Glomerular visceral epithelial cell (primary cell): ENCODE measurements at regions not wholly inside any gene's neighbourhood (a gene's known extent, or its start where the extent isn't known, plus 50 kb on each side); places are given as distances from the start of the nearest gene placed in this dataset.

Source experiments
- DNase-seq: peaks from one replicate; pipeline ENCODE4 v3.0.0-alpha.2; 2016; ENCODE audit errors: extremely low spot score

DNA sequence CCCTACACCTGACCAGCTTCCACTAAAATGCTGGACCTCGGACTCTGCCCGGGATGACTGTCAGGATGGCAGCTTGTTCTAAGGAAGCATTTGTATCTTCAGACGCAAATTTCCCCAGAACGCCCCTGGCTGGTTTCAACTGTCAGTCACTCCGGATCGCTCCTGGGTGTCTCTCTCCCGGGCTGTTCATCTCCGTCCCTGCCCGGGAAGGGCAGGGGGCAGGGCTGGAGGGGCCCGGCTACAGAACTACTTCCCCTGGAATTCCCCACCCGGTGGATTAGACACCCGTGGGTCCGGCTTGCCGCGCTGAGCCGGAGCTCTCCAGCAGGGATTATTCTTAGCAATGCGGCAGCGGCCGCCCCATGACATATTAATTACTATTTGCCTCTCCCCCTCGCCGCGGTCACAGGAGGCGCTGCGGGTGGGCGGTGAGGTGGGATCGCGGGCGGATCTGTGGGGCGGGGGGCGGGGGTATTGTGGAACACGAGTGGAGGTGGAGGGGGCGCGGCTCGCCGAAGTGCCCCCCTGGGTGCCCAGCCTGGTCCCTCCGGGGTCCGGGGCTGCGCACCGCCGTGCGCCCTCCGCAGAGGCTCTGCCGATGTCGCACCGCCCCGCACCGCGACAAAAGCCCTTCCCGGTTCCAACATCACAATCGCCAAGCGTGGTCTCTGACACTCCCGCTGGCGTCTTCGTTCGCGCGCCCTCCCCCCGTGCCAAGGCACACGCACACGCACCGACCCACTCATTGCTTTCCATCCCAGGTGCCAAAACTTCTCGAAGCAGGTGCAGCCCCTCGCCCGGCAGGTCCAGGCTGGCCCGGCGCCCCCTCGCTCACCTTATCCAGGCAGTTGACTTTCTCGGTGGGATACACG lies 276.1 kb upstream of the NEBL start:
- DNase-seq = peak; percentile 6

DNA sequence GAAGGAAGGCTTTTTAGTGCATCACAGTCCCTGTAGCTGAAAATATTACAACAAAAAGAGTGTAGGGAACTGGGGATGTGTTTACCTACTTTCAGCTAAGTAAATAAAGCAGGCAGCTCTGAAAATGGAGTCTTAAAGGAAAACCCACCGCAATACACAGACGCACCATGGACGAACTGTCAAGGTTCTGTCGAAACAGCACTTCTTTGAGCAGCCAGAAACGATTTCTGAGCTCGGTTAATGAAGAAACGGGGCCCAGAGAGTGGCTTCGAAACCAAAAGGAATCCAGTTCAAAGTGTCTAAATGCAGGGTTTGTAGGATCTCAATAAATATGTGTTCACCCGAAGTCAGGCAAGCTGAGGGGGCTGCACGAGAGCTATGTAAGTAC lies 275.4 kb upstream of the NEBL start:
- no peak for DNase-seq

DNA sequence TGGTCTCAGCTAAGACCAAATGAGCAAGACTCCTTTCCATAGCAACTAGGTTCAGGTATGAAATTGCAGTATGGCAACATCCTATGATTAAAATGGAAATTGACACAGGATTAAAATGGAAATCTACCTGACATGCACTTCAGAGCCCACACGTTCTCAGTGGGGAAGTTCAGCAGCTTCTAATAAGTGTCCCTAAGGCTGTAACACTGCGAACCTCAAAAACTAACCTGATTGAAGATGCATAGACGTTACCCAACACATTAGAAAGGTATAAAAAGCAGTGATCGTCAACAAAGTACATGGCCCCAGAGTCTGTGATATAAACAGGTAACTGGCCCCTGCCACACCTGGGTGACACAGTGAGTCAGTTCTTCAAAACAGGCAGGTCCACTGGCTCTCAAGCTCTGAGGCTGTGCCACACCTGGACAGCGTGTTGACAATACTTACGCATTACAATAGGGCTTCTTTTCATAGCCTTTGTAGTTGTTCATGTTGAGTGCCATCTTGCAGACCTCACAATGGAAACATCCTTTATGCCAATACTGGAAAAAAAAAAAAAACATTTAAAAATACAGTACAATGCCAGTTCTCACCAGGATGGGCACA lies 274.9 kb upstream of the NEBL start:
- DNase-seq = no peak

DNA sequence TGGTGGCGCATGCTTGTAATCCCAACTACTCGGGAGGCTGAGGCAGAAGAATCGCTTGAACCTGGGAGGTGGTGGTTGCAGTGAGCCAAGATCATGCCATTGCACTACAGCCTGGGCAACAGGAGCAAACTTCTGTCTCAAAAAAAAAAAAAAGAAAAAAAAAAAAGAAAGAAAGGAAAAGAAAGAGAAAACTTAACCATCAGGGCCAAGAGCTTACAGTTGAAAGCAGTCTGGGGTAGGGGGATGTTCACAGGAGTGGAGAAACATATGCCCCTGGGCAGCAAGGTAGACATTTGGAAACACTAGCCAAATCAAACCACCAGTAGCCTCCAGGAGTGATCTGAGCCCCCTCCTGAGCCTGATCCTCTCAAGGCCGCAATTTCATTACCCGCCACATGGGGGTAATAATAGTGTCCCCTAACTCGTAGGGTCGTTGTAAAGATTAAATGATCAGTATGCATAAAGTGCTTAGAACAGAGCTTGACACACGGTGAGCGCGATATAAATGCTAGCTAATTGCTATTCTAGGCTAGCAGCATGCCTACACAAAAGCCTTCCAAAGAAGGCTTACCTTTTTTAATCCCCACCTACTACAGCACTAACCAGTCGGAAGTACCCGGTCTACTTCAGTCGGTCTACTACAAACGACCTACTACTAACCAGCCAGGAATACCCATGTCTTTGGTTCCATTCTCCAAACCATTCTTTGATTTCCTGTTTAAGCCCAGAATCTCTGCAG lies 274.3 kb upstream of the NEBL start:
- DNase-seq = peak; percentile 6

DNA sequence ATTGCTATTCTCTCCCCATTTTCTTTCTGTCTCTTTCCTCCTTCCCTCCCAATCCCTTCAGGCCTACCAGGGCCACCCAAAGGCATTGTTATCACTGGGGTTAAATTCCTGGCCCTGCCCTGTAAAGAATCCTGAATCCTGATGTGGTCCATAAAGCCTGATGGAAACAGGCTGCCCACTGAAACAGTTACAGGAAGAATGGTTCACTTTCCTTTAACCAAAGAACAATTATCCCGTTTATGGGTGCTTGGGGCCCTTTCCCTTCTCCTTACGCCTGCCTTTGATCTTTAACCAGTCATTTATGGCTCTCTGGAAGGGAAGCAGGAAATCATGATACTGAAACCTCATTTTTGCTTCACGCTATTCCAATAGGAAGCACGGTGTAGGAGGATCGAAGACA lies 273.1 kb upstream of the NEBL start:
- DNase-seq = no peak

DNA sequence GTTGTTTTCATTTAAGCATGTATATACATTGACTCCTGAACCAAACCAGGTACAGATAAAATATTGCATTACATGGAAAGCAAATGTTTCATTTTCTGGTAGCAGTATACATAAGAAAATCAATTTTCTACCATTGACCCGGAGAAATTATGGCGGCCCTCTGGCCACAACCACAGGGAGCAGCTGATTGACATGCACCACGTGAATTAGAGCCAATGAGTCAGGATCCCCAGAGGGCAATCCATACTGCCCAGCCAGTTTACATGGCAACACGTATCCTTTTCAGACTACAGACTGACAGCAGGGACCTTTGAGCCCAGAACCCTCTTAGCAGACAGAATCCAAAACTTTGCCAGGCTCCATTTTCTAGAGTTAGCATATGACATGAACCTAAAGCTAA lies 272.2 kb upstream of the NEBL start:
- DNase-seq = no peak

DNA sequence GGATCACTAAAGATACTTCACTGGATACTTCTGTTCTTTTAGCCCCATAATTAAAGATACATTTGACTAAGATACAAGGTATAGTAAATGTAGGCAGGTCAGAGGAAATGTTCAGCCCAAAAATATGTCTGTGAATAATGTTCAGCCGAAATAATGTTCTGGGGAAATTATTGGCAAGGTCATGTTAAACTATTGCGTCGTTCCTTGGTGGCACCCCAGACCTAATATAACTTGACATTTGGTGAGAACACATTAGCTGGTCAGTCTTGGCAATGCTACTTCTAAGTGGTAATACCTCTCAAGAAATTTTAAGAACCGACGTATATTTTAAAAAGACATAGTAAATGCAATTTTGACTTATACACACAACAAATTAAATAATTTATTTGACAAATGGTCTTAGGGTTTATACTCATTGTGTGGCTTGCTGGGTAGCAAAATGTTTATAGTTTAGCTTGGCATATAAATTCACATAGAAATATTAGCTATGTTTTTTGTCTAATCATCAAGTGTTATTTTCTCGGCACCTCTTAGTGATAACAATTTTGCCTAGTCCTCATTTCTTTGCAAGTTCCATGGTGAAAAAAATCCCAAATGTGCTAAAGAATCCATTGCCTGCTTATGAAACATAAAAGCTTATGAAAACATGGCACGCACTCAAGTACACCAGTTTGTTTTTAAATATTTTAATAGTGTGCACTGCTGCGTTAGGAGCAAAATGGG lies 270.3 kb upstream of the NEBL start:
- no peak for DNase-seq

DNA sequence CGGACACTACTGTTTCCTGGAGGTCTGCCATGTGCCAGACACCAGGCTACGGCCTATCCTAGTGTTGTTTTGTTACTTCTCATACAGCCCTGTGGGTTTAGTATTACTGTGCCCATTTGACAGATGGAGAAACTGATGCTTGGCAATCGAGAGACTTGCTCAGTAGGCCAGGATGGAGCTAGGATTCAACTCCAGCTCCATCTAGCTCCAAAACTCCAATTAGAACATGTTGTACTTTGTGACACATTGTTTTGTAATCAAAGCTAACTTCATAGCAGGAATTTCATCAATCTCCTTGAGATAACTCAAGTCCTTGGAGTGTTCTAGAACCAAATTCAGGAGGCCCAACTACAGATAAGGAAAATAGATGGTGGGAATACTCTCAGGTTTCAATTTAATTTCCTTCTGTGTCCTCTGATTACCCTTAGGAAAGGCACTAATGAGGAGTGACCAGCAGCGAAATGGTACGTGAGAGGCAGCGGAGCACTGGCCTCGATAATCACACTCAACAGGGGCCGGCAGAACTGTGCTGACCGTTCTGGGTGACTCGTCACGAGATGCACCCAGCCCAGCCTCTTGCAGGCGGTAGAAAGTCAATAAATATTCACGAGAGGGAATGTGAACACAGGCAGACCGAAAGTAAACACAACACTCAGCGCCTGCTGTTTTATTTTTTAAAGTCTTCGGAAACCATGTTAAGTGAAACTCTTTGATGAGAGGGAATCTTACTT lies 269.6 kb upstream of the NEBL start:
- DNase-seq = no peak

DNA sequence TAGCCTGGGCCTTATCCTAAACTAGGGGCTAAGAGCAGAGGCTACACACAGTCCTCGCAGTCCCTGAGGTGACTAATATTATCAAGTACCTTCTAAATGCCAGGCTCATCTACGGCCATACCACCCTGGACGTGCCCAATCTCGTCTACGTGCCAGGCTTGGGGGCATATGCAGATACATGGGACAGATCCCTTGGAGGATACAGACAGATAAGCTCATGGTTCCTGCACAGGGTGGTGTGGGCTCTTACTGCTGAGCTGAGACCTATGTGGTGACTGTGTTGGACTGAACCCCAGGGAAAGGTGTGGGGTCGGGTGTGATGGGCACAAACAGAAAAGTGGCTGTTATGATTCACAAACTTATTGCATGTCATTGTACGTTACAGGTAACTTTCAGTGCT lies 268.4 kb upstream of the NEBL start:
- DNase-seq = no peak

DNA sequence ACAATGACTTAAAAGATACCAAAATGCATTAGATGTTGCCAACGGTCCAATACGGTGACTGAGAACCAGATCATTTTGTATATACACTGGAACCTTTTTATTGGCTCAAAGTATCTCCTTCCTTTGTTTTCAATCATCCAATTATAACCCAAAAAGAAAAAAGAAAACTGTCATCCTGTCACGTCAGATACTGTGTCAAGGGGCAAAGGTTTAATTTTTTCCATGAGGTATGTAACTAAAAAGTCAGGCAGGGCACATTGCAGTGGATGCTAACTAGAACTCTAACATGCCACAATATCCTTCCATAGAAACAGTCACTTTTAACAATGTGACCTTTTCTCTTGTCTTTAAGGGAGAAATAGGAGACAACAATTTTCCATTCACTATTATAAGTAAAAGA lies 267.6 kb upstream of the NEBL start:
- no peak for DNase-seq

DNA sequence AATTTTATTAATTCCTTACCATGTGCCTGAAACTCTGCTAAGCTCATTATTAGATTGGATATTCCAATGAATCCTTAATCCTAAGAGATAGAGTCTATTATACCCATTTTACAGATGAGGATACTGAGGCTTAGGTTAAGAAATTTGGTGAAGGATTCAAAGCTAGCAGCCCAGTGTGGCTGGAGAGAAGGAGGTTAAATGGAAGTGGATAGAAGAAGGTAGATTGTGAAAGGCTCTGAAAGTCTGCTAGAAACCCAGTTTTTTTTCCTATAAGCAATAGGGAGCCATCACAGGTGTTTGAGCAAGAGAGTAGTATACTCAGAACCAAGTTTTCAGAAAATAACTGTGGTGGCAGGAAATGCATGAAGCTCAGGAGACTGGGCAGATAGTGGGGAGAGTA lies 265.8 kb upstream of the NEBL start:
- DNase-seq = no peak

DNA sequence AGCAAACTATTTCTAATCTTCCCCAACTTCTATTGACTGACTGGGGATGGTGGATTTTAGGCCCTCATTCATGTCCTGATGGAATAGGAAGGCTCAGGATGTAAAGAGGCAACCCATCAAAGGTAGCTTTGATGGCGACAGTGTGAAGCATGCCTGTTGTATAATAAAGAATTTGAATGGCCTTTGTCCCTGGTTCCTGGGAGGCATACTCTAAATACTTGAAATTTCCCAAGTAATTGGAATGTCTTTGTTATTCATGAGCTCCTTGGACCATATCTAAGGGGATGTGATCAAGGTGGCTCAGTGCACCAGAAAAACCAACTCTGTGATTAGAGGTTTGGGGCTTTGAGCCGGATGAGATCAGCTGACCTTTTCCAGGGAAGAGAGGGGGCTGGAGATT lies 264.5 kb upstream of the NEBL start:
- DNase-seq = no peak

DNA sequence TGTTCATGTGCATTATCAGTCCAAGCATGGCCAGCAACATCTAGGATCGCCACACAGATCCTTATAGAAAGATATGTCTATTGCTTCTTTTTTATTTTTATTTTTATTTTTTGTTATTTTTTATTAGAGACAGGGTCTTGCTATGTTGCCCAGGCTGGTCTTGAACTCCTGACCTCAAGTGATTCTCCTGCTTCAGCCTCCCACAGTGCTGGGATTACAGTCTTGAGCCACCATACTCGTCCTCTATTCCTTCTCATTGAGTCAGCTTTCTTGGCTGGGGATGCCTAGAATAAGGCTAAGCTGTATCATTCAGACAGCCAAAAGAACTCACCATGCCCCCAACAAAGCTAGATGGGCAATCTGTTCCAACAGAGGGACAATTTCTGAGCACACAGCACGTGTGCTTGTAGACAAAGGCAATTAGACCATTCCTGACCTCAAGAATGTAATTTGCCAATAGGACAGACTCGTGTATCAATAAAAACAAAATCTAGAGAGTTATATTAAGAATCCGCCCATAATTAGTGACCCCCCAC lies 264.0 kb upstream of the NEBL start:
- DNase-seq = no peak

DNA sequence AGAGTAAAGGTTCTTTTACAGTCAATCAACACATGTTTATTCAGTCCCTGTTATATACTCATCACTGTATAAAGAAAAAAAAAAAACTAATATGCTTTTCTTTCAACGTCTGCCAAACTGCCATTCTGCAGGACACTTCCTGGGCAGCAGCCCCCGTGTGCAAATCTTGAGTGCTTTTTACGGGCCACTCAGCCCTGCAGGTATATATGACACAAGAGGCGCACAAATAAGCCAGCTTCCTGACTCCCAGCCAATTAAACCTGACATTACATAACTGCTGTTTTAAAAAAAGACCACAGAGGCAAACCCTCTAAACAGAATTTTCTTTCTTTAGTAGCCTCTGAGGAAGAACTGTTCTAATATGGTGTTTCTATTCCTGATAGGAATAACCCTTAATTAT lies 263.0 kb upstream of the NEBL start:
- DNase-seq = no peak

DNA sequence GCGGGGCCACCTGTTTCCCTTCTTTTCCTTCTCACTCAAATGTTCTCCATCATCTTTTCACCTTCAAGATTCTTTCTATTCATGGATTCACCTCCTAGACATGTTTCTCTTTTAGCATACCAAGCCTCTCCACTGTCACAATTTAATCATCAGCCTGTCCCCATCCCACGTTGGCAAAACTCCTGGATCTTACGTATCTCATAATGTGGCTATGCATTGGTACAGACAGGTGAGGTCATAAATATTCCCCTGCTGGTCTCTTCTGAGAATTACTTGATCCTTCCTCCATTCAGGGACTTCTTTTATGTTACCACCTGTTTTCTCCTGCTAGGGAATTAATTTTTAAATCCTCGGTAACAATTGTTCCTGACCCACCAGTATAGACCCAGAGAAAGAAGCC lies 262.6 kb upstream of the NEBL start:
- no peak for DNase-seq

DNA sequence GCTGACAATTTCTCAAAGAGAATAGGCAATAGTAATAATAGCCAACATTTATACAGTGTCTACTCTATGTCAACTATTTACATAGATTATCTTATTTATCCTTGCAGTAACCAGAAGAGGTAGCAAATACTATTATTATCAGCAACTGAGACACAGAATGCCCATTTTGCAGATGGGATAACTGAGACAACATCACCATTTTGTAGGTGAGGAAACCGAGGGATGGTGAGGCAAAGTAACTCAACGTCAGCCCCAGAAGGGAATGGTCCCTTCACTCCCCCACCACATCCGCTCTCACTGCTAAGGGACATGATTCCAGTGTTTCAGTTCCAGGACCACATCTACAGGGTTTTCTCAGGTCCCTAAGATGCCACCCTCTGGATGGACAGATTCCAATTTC lies 261.2 kb upstream of the NEBL start:
- DNase-seq = no peak

DNA sequence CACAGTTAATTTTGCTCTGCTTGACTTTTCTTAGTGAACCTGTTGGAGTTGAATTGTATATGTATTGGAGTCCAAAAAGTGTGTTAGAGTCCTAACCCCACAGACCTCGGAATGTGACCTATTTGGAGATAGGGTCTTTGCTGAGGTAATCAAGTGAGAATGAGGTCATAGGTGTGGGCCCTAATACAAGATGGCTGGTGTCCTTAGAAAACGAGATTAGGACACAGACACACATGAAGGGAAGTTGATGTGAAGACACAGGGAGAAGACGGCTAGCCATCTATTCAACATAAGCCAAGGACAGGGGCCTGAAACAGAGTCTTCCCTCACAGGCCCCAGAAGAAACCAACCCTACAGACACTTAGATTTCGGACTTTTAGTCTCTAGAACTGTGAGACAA lies 260.6 kb upstream of the NEBL start:
- DNase-seq = no peak

DNA sequence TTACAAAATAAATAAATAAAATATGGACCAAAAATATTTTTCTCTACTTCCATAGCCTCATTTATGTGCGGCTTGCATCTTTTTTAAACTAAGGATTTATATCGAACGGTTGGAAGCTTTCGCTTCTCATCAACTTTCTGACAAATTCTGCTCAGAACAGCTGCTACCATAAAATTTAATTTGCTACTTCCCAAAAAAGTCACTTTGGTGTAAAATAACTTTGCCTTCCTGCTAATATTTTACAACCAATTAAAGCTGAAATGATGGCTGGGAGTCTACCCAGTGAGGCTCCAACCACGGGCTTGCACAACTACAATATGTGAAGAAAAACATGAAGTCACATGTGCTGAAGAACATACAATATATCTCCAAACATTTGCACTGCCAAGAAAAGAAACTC lies 253.1 kb upstream of the NEBL start:
- DNase-seq = no peak

DNA sequence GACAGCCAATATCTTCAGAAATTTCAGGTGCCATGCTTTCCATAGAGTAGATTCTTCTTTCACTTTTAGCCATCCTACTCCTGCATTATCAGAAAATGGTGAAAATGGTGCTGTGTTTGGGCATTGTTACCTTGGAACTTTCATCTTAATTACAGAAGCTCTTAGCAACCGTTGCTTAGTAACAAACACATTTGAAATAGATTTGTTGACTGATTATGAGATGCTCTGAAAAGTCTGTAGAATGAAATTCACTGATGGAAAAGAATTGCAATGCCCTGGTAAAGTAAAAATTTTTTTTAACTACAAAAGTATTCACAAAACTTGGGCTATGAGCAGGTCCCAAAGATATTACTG lies 249.3 kb upstream of the NEBL start:
- DNase-seq = no peak

DNA sequence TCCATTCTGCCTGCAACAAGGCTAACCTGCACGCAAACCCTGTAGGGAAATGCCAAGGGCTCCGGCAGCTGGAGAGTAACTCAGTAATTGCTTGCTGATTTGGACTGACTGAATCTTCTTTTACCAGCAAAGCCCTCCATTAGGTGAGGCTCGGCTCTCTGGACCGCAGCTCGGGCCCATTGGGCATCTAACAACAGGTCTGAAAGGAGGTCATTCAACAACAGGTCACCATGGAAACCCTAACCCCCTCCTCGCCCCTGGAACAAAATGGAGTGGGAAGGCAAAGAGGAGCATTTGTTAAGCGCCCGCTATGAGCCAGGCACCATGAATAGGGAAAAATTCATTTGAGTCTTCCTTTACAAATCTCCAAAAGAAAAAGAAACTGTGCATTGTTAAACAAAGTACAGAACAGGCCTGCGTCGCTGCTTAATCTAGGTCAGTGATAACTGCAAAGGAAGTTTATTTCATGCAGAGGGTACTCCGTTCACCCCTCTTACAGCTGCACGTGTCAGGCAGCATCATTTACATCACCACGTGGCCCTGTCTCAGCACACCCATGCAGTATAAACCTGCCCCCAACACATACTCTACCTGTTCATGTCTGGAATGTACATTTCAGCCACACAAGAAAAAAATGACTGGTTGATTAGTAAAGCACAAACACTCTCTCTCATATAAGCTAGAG lies 248.8 kb upstream of the NEBL start:
- DNase-seq = no peak

DNA sequence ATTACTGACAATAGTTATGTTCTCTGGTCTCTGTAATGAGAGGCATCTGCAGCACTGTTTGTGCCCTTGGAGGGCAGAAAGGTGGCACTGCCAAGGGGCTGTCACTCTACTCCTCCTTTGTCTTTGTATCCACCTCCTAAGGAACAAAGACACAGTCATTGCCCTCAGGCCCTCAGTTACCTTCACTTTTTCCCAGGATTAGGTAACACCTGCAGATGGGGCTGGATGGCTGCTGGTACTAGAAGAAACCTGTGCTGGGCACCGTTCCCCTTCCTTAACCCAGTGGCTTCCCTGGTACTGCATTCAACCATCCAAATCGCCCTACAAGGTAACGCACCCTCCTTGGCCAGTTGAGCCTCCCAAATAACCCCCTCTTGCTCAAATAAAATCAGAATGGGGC lies 246.9 kb upstream of the NEBL start:
- no peak for DNase-seq
